HG03571 (cell line): ENCODE measurements at regions not wholly inside any gene's neighbourhood (a gene's known extent, or its start where the extent isn't known, plus 50 kb on each side); places are given as distances from the start of the nearest gene placed in this dataset.

Experiments
- ATAC-seq: cut with Tn5 transposase; IDR thresholded peaks from one replicate; pipeline ENCODE4 v1.9.1; 2021; ENCODE audit not compliant: unreplicated experiment

DNA sequence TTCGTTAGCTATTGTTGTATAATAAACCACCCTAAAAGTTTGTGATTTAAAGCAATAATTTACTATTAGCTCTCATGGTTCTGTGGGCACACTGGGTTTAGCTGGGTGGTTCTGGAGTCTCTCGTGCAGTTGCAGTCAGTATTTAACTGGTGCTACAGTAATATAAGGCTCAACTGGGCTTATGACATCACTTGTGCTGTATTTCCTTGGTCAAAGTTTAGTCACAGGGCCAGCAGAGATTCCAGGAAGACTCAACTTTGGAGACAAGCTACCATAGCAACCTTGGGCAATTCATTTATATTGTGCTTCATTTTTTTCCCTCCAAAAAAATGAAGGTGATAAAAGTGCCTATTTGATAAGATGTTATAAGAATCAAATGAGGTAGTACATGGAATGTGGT, 204.2 kb upstream of the GUCY1A2 start:
- ATAC-seq = no peak

DNA sequence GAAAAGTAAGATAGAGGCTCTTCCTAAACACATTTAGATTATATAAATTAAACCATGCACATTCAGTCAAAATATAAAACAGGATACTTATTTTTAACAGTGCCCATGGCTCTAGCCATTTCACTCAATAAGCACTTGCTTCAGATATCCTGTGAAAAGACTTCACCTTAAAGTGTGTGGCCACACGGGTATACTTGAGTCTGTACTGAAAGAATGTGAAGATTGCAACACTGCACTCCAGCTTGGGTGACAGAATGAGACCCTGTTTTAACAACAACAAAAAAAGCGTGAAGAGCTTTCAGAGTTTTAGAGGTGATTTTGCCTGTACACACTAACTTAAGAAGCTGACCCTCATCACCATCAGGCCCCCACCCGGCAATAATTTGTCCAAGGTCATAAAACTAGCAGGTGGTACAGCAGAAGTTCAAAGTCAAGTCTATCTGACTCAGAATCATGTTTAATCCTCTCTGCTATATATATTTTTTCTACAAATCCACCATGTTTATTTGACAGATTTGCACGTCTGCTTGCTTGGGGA, 203.5 kb upstream of the GUCY1A2 start:
- ATAC-seq = no peak

DNA sequence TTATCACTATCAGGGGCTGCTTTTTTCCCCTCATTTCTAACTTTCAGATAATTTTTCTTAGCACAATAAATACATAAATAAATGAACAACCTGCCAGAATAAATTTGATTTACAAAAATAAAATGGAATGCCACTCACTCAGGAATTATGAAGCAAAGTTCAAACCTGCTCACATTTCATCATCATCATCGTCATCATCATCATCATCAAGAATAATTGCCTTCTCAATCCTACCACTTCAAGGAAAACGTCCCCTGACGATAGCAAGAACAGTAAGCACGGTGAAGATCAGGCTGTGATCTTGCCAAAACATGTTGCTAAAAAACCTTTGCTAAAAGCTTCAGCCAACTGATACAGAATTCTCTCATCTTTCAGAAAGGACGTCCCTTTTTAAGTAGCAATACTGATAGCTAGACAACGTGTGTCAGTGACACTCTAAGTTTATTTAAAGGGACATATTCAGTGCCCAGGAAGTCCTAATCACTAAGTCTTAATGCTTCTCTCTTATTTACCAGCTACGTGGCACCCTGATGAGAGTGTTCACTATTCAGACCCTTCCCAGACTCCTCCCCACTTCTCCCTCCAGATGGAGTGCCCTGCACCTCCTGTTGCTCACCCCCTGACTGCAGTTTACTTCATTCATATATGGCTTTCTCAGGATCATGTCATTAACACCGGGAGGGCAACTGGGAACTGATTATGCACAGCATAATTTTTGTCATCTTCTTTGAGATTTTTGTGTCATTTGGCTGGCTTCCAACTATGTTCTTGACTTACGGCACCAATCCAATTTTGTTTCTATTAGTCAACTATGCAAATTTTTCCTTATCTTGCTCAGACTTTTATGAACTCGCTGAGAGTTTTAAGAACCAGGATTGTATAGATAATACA, 200.1 kb upstream of the GUCY1A2 start:
- no peak for ATAC-seq

DNA sequence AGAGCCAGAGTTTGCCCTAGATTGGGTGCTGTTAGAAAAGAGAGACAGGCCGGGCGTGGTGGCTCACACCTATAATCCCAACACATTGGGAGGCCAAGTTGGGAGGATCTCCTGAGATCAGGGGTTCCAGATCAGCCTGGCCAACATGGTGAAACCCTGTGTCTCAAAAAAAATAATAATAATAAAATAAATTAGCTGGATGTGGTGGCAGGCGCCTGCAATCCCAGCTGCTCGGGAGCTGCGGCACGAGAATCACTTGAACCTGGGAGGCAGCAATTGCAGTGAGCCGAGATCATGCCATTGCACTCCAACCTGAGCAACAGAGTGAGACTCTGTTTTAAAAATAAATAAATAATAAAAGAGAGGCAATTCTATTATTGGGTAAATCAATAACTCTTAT, 199.2 kb upstream of the GUCY1A2 start:
- no peak for ATAC-seq

DNA sequence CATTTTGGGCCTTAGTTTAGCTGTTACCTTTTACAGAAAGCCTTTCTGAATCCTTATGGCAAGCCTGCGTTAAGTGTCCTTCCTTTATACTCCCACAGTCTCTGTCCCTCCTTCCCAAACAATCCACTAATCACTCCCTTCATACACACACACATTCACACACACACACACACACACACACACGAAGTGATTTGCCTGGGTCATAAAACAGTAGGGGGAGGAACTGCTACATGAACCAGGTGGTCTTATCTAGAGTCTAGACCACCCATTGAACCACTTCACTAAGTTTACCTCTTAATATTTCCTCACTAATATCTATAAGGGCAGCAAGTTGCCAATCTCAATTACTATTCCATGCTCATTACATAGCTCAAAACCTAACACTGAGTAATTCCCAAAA, 196.7 kb upstream of the GUCY1A2 start:
- no peak for ATAC-seq

DNA sequence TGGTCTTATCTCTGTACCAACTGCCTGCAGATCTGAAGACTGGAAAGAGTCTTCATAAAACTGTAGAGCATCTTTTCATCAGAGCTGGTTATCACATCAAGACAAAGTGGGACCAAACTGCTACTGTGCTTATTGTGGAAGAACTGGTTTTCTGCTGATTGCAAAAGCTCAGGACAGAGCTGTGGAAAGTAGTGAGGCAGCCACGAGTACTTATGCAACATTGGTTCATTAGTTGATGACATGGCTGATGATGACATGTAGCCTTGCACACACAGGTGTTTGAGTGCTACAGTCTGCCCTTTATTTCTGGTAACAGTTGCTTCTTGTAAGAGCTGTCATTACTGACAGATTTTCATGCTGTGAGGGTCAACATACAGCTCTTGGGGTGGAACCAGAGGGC, 185.4 kb upstream of the GUCY1A2 start:
- ATAC-seq = no peak

DNA sequence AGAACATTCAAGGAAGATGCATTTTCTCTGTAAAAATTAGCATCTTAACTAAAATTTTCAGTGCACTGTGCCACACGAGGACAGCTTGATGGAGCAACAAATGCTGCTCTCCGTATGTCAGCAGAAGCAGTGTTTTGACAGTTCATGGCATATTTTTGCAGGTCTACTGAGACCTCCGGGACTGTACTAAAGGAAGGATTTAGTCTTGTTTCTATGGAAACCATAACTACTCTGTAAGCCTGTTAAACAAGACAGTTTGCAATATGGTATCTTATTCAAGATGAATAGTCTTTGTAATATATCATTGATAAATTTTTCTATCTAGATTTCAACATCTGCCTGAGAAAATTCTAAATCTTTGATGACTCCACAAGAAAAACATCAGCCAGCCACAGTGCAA, 184.0 kb upstream of the GUCY1A2 start:
- no peak for ATAC-seq

DNA sequence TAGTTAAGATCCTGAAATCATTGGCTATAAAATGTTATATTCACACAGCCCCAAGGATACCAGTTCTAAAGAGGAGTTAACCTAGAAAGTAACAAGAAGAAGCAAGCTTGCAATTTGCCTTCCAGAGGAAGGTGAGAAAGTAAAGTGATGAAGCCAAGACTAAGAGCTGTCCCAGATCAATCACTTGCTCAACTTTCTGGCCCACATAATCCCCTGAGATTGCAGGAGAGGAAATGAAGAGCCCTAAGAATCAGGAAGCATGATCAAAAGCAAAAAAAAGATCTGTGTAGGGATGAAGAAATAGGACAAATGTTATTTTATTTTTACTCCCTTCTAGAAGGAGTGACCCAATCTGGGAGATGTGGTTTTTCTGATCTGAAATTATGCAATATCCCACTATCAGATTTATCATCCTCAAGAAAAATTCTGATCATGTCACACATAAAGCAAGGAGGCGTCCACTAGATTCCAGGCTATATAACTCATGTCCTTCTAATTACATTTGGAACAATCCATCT, 180.3 kb upstream of the GUCY1A2 start:
- no peak for ATAC-seq

DNA sequence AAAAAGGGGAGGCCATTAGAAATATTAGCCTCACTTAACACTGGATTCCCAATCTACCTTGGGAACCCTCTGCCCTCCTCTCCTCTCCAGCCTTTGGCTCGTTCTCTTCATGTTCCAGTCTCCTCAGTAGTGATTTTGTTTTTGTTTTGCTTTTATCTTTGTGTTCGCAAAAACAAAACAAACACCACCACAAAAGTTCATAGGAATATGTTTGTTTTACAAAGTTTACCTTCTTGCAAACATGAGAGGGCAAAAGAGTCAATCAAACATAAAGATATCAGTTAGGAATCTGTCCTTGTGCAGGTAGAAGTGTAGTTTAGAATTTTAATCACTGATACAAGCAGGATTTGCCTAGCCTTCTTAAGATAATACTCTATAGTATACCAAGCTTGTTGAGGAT, 179.7 kb upstream of the GUCY1A2 start:
- ATAC-seq = no peak

DNA sequence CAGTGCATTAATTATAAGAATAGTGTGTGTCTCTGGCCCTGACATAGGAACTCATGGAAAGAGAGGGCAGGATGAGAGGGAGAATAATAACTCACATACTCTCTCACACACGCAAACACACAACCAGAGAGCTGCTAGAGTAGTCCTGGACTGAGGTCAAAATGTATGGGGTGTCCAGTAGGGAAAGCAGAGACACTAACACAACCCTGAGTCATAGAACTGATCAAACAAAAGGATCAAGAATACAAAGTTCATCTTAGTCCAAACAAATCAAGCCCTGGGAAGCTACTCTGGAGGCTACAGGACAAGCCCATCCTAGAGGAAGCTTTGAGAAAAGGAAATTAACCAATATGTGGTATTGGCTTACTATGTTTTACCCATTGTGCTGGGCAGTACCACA, 178.5 kb upstream of the GUCY1A2 start:
- no peak for ATAC-seq

DNA sequence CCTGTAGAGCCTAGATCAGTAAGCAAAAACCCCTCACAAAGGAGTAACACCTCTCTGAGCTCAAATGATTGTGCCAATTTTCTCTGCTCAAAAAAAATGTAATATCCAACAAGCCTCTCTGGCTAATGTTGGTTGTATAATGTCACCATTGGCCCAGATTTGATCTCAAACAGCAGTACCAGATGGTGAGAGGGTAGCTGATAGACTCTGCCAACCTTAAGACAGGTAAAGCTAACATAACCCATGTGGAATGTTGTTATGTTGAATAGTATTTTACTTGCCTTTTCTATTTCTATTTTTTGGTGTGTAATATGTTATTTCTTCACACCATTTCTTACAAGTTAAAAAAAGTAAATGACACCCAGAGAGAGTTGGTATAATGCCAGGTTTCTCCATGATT, 166.7 kb upstream of the GUCY1A2 start:
- no peak for ATAC-seq

DNA sequence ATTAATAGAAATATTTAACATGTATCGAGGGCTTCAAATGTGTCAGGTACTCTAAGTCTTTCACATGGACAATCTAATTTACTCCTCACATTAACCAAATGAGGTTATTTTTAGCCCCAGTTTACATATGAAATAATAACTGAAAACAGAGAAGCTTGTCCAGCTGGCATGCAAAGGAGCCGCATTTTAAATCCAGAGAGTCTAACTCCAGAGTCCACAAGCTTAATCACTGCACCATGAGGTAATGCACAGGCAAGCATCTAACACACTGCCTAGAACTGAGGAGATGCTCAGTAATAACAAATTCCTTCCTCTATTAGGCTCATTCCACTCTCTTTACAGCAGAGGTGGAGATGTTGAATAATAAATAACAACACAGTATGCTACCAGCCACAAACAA, 165.7 kb upstream of the GUCY1A2 start:
- no peak for ATAC-seq

DNA sequence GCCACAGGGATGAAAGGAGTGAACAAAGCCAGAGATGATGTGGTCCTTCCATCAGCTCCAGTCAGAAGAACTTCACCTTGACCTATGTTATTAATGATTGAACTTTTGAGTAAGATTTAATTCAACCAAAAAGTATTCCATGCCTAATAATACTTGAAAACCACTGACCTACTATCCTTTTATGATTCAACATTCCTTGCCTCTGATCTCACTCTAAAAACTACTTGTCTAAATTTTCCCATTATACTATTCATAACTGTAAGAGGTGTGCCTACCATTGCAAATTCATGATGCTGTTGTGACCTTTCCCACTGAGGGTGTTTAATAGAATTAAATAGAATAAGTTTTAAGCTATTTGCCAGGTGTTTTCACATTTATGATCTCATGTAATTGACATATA, 164.7 kb upstream of the GUCY1A2 start:
- no peak for ATAC-seq

DNA sequence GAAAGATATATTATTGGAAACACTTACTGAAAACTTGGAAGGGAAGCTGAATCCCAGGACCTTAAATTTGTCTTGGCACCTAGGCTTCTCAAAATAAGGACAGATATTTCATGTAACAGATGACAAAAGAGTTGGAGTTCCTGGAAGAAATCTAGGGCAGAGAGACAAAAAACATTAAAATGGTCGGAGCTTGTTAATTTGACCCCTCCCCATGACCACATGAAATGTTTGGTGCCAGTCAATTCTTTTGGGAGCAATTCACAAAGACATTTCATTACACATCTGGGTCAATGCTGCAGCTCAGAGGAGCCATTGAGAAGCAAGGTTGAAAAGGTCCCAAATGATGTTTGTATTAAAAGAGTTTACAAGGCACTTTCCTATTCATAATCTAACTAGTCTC, 162.0 kb upstream of the GUCY1A2 start:
- no peak for ATAC-seq

DNA sequence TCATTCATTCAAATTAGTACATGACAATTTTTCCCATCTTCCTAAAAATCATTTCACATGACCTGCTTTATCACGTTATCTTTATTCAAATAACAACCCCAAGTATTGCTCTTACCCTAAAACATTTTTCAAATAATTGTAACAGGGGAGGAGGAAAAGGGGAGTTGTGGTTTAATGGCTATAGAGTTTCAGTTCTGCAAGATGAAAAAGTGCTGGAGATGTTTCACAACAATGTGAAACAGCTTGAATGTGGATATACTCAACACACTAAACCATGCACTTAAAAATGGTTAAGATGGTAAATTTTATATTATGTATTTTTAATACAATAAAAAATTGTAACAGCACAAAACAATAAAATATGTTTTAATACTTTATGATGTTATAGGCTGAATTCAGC, 161.6 kb upstream of the GUCY1A2 start:
- ATAC-seq = no peak

DNA sequence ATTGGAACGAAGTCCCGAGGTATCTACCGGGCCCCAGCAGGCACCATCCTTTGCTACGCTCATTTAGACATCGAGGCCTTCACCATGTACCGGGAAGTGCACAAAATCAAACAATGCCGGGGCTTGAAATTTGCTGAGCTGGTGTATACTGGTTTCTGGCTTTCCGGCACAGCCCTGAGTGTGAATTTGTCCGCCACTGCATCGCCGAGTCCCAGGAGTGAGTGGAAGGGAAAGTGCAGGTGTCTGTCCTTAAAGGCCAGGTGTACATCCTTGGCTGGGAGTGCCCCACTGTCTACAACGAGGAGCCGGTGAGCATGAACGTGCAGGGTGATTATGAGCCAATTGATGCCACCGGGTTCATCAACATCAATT, 158.8 kb upstream of the GUCY1A2 start:
- no peak for ATAC-seq

DNA sequence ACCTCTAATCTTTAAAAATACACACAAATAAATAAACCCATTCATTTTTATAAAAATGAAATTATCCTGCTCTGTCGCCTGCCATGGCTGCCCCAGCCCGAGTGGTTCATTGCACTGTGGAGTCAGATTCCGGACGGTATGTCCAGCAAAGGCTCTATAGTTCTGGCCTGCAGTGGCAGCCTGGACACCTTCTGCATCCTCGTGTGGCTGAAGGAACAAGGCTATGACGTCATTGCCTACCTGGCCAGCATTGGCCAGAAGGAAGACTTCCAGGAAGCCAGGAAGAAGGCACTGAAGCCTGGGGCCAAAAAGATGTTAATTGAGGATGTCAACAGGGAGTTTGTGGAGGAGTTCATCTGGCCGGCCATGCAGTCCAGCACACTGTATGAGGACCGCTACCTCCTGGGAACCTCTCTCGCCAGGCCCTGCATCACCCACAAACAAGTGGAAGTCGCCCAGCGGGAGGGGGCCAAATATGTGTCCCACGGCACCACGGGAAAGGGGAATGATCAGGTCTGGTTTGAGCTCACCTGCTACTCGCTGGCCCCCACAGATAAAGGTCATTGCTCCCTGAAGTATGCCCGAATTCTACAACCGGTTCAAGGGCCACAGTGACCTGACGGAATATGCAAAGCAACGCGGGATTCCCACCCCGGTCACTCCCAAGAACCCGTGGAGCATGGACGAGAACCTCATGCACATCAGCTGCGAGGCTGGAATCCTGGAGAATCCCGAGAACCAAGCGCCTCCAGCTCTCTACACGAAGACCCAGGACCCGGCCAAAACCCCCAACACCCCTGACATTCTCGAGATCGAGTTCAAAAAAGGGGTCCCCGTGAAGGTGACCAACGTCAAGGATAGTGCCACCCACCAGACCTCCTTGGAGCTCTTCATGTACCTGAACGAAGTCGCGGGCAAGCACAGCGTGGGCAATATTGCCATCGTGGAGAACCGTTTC, 158.2 kb upstream of the GUCY1A2 start:
- no peak for ATAC-seq

DNA sequence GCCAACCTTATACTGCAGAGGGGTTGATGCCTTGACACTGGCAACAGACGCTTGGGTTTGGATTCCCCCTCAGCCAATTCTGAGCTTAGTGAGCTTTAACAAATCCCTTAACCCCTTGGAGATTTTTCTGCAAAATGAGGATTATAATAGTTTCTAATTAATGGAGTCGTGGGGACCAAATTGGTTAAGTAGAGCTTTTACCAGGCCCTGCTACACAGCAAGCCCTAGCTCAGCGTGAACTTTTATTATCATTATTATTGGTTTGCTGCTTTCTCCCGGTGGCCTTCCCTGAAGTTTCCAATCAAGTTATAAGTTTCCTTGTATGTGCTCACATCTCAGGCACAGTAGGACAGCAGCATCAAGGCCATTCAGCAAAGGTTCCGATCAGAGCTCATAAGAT, 156.6 kb upstream of the GUCY1A2 start:
- ATAC-seq = no peak

DNA sequence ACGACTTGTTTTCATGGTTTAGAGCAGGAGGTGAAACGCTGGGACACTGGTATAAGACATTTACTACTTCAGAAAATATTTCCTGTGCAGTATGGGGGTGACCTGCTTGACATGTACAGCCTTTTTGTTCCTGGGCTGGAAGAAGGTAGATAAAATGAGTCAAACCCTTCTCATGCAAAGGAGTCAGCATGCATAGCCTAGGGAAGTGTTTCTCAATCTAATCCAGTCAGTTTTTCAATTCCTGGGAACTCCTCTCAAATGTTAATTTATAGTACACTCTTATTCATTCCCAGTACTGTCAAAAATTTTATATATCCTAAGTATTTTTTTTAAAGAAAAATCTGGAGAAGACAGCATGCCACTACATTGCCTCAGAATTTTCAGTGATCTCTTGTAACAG, 154.7 kb upstream of the GUCY1A2 start:
- no peak for ATAC-seq

DNA sequence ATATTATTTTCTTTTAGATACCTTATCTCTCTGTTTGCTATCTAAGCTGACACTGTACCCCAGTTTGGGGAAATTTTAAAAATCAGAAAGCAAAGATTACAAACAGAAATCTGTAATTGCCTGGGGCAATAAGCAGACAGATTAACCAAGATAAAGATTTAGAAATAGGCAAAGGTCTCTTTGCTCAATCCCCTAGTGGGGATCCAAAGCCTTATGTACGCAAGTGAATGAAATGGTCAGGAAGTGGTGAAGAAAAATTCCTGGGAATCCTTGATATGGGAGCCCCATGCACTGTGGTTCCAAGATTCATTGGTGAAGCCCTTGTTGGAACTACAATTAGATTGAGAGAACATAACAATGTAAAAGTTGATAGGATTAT, 139.5 kb upstream of the GUCY1A2 start:
- ATAC-seq = no peak

DNA sequence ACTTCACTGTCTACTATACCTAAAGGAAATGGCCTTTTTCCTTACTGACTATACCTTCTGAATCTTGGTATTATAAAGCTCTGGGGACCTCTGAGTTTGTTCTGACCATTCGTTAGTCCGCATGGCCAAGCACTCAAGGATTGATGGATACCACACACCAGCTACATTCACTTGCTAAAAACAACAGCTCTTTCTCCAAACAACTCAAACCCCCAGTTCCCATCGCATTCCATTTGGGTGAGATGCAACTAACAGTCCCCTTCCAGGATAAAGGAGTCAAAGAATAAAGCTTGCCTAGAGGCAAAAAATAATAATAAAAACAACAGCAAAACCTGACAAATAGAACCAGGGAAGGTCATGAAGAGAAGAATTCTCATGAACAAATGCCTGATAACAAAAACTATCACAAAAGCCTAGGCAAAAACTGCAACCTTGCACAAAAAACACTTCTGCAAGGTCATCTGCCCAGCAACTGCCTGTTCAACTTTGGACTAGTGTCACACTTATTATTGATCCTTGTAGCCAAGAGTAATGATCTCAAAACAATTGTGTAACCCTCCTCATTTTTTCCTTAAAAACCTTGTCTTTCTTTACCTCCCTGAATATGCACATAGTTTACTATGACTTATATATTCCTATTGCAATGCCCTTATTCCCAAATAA, 139.0 kb upstream of the GUCY1A2 start:
- ATAC-seq = no peak
